Cerebellar nuclear complex (tissue), 1 donor: ENCODE measurements at regions not wholly inside any gene's neighbourhood (a gene's known extent, or its start where the extent isn't known, plus 50 kb on each side); places are given as distances from the start of the nearest gene placed in this dataset.

Experiments
- DNase-seq, 2 experiments: peaks; one replicate each; lab custom pipeline; 2025; lab: John Stamatoyannopoulos, UW

DNA sequence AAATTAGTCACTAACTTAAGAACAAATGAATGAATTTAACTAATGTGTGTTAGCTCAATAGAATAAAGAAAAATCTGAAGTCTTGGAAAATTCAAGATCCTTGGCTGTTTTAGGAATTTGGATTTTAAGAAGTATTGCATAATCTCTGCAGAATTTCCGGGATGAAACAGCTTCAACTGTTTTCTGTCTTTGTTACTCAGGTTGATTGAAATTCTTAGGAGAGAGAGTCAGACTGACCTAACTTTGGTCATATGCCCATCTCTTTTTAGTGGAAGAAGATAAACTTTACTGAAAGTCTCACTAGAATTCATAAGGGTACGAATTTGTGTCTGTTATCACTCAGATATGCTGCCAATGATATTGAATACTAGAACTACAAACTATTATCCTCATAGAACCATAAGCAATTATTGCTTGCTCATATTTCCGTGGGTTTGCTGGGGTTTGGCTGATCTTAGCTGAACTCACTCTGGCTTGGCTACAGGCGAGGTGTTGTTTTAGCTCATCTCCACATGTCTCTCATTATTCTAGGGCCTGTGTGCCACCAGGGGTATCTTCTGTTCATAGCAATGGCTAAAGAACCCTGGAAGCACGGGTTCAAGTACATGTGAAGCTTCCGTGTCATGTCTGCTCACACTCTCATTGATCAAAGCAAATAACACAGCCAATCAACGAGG lies 257.4 kb upstream of the NOVA1 start:
- DNase-seq = no peak

GRCh38 chr14:26856876-26857518 lies 259.2 kb upstream of the NOVA1 start:
- DNase-seq = peak; percentile 11 to 51

GRCh38 chr14:26859483-26859882 lies 261.6 kb upstream of the NOVA1 start:
- DNase-seq = no peak

- no peak for DNase-seq
These were observed 262.3 kb upstream of the NOVA1 start for GRCh38 chr14:26860111-26860510.

GRCh38 chr14:26863736-26864135 lies 265.9 kb upstream of the NOVA1 start:
- DNase-seq = no peak

DNA sequence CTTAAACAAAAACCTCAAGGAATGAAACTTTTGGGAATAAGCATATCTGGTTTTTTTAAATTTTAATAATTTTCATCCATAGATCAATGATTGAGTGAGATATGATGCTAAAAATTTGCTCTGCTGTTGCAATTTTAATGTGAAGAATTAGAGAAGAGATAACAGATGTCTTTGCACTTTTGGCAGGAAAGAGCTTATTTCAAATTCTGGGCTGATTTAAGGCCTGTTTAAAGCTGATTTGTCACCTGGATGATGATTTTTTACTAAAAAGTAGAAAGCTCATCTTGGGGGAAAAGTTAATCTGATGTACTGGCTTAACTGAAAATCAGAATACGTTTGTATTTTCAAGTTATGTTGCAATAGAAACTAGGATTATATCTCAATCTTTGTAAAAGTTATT lies 268.9 kb upstream of the NOVA1 start:
- no peak for DNase-seq

- DNase-seq = no peak
These were observed 269.4 kb upstream of the NOVA1 start for GRCh38 chr14:26867171-26867757.

GRCh38 chr14:26870096-26870495 lies 272.3 kb upstream of the NOVA1 start:
- peak; percentile 28 to 32 for DNase-seq

- DNase-seq = peak in 1 of 2 experiments; percentile 45
These were observed 273.1 kb upstream of the NOVA1 start for GRCh38 chr14:26870722-26871617.

GRCh38 chr14:26872515-26873361 lies 274.9 kb upstream of the NOVA1 start:
- peak; percentile 39 to 92 for DNase-seq

- DNase-seq = peak in 1 of 2 experiments; percentile 15
These were observed 275.6 kb upstream of the NOVA1 start for GRCh38 chr14:26873362-26873960.

DNA sequence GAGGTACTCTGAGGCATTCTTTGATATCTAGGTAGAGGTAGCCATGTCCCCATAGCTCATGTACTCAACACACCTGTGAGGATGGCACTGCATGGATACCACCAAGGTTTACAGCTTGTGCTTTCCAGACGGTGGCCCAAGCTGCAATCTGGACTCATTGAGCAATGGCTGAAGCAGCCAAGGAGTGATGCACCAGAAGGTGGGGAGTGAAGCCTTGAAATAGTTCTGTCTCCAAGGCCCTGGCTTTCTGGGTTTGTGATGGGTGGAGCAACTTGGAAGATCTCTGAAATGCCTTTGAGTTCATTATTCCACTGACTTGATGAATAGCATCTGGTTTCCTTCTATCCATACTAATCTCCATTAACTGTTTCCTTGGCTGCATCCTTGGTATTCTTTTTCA lies 290.0 kb upstream of the NOVA1 start:
- no peak for DNase-seq

- DNase-seq = no peak
These were observed 290.8 kb upstream of the NOVA1 start for GRCh38 chr14:26888592-26888991.

DNA sequence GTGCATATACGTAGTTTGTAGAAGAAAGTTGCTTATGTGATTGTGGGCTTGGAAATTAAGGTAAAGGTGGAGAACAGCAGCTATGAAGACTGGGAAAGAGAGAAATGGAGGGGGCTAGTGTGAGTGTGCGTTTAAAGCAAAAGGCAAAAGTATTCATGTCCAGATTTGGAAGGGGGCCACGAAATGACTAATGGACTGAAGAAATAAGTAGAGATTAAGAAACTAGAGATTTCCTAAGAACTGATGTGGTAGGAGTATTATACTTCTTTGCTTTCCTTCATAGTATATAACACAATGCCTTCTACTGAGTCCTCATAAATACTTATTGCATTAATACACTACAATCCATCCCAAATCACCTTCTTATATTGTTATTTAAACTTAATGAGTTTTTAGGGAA lies 298.6 kb upstream of the NOVA1 start:
- DNase-seq = no peak

GRCh38 chr14:26897196-26897595 lies 299.4 kb upstream of the NOVA1 start:
- no peak for DNase-seq

- DNase-seq = no peak
These were observed 307.4 kb upstream of the NOVA1 start for GRCh38 chr14:26905229-26905628.

GRCh38 chr14:26913786-26914185 lies 316.0 kb upstream of the NOVA1 start:
- DNase-seq = no peak

GRCh38 chr14:26917086-26917485 lies 319.3 kb upstream of the NOVA1 start:
- DNase-seq = no peak

DNA sequence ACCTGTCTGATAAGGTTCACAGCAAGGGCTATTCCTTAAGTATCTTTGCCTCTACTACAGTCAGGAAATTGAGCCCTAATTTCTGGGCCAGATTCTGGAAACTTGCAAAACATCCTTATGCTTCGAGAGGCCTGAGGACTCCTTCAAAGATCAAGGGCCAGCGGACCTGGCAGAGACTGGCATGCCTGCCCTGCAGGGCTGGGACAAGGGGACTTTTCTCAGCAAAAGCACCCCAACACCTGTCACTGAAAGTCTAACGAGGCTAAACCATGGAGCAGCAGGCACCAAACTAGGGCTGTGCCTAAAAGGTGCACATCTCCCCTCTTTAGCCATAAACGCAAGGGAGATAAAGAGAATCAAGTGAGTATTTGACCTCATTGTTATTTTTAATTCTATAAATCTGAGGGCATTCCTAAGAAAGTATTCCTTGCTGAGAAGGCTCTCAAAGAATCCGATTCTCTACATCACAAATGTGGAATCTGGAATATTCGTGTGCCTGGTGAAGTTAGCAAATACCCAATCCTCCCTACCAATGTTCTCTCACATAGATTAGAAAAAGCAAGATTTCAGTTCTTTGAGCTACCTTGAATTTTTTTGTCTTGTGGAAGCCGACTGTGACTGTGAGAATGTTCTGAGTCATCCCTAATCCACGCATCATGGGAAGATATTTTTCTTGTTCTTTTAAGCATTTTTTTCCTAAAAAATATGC lies 328.2 kb upstream of the NOVA1 start:
- no peak for DNase-seq

DNA sequence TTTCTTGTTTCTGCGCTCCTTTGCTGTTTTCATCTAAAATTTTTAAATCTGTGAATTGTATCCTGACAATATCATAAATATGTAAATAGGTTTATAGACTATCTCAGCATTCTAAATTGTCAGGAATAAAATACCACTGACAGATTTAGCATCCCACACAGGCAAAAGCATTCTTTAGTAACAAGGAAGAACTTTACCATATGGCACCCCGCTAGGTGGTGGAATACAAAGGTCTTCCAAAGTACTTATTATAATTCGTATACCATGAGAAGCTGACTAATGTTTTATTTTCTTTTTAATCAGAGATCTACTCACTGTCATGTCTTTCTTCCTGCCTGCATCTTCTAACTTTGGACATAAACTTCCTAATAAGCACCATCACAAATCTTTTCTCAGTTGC lies 328.8 kb upstream of the NOVA1 start:
- DNase-seq = no peak
